B cell (primary cell): ENCODE measurements at regions not wholly inside any gene's neighbourhood (a gene's known extent, or its start where the extent isn't known, plus 50 kb on each side); places are given as distances from the start of the nearest gene placed in this dataset.

Experiments used
- ATAC-seq: fragments of 200-7000 bp; cut with Tn5 transposase; one replicate; pipeline ENCODE4 v1.10.0; 2021; ENCODE audit warnings: low read depth, mild to moderate bottlenecking, moderate number of reproducible peaks, moderate library complexity
- CTCF ChIA-PET: fragments of 350-600 bp; sonication (Branson Sonifier 250); formaldehyde crosslinking; loops from one replicate; lab custom pipeline; 2021; ENCODE audit warnings: antibody characterized with exemption, inconsistent platforms; lab: Charles Lee
- POLR2A ChIA-PET: fragments of 350-600 bp; sonication (Branson Sonifier 250); formaldehyde crosslinking; loops from one replicate; lab custom pipeline; 2021; ENCODE audit warnings: antibody characterized with exemption; lab: Charles Lee
- DNase-seq: peaks from one replicate; pipeline ENCODE4 v3.0.0; 2013
- H2AFZ ChIP-seq: 2 replicates; pipeline ENCODE4 v1.6.1; 2012; ENCODE audit warnings: mild to moderate bottlenecking, low read depth, low read length; ENCODE audit not compliant: insufficient read depth, poor library complexity, severe bottlenecking
- H3K27ac ChIP-seq, 2 donors: 1 replicate in 1 of 2; 2 replicates in 1 of 2; pipeline ENCODE4 v1.5.1; 2012 to 2013; ENCODE audit warnings: low read length in 2 of 2, mild to moderate bottlenecking in 2 of 2, moderate library complexity in 1 of 2
- H3K27me3 ChIP-seq, 4 experiments: fragments of 200-600 bp in 1 of 4; sonication (generic) in 1 of 4; replicated peaks in 1 of 4; 1 replicate in 2 of 4; 2 replicates in 2 of 4; pipeline versions ENCODE4 v1.6.1 to v1.7.0; 2013 to 2016; ENCODE audit warnings: low read length in 3 of 4, mild to moderate bottlenecking in 2 of 4, mixed read lengths in 1 of 4, moderate library complexity in 1 of 4; ENCODE audit not compliant: insufficient read depth in 4 of 4, control insufficient read depth in 3 of 4; ENCODE audit errors: control extremely low read depth in 1 of 4
- H3K36me3 ChIP-seq, 2 experiments: replicated peaks in 1 of 2; 1 replicate in 1 of 2; 2 replicates in 1 of 2; pipeline versions ENCODE4 v1.6.1 to v1.7.1; 2013; ENCODE audit warnings: low read length in 1 of 2; ENCODE audit not compliant: insufficient read depth in 2 of 2, control insufficient read depth in 1 of 2; ENCODE audit errors: control extremely low read depth in 1 of 2, extremely low read depth in 1 of 2
- H3K4me1 ChIP-seq, 2 donors: fragments of 200-600 bp in 1 of 2; sonication (generic) in 1 of 2; 1 replicate in 1 of 2; 2 replicates in 1 of 2; pipeline versions ENCODE4 v1.5.1 to v1.6.1; 2013 to 2017; ENCODE audit warnings: low read length in 2 of 2; ENCODE audit not compliant: control insufficient read depth in 2 of 2, insufficient read depth in 2 of 2
- H3K4me2 ChIP-seq: replicated peaks from 2 replicates; pipeline ENCODE3; 2012; ENCODE audit warnings: mild to moderate bottlenecking, low read depth, low read length; ENCODE audit not compliant: poor library complexity, severe bottlenecking
- H3K4me3 ChIP-seq, 5 experiments: fragments of 200-600 bp in 1 of 5; sonication (generic) in 1 of 5; 1 replicate in 3 of 5; 2 replicates in 2 of 5; pipeline versions ENCODE4 v1.5.1 to v1.7.0; 2011 to 2016; ENCODE audit warnings: low read length in 4 of 5, mild to moderate bottlenecking in 4 of 5, low read depth in 2 of 5, control low read depth in 1 of 5, moderate library complexity in 1 of 5; ENCODE audit not compliant: insufficient read depth in 1 of 5; ENCODE audit errors: control extremely low read depth in 1 of 5, extremely low read depth in 1 of 5
- H3K79me2 ChIP-seq: fragments of 200-600 bp; sonication (generic); one replicate; pipeline ENCODE4 v1.6.0; 2016; ENCODE audit warnings: low read length; ENCODE audit not compliant: control insufficient read depth, insufficient read depth
- H3K9ac ChIP-seq: fragments of 200-600 bp; sonication (generic); 2 replicates; pipeline ENCODE4 v1.6.1; 2017; ENCODE audit warnings: mild to moderate bottlenecking, low read length, moderate library complexity
- H3K9me3 ChIP-seq, 3 donors: one replicate each; pipeline versions ENCODE4 v1.6.1 to v1.7.1; 2013; ENCODE audit warnings: low read length in 2 of 3; ENCODE audit not compliant: control insufficient read depth in 2 of 3, insufficient read depth in 1 of 3; ENCODE audit errors: control extremely low read depth in 1 of 3
- H4K20me1 ChIP-seq: 2 replicates; pipeline ENCODE4 v1.6.0; 2012; ENCODE audit warnings: mild to moderate bottlenecking, low read length; ENCODE audit not compliant: insufficient read depth, control insufficient read depth, poor library complexity, severe bottlenecking
- H3K27ac Mint-ChIP-seq: one replicate; pipeline ENCODE4 v1.8.0; 2021; ENCODE audit warnings: mixed read lengths
- H3K27me3 Mint-ChIP-seq: one replicate; pipeline ENCODE4 v1.8.0; 2021; ENCODE audit warnings: mixed read lengths
- H3K4me1 Mint-ChIP-seq: one replicate; pipeline ENCODE4 v1.8.0; 2021; ENCODE audit warnings: mixed read lengths
- H3K4me3 Mint-ChIP-seq: one replicate; pipeline ENCODE4 v1.8.0; 2021; ENCODE audit warnings: mixed read lengths
- H3K9me3 Mint-ChIP-seq: one replicate; pipeline ENCODE4 v1.8.0; 2022; ENCODE audit warnings: mixed read lengths; ENCODE audit not compliant: insufficient read depth
- CTCF ChIP-seq: fragments of 200-600 bp; IDR thresholded peaks from one replicate; pipeline ENCODE4 v1.8.0; 2022; ENCODE audit warnings: antibody characterized with exemption, mild to moderate bottlenecking
- EZH2 ChIP-seq: IDR thresholded peaks from 2 replicates; pipeline ENCODE4 v1.6.1; 2012; ENCODE audit warnings: borderline replicate concordance, low read depth, mild to moderate bottlenecking, moderate library complexity, low read length; ENCODE audit not compliant: insufficient read depth, poor library complexity, severe bottlenecking
- intact Hi-C: fragments of 100-400 bp; cut with micrococcal nuclease; formaldehyde crosslinking; loops from one replicate; pipeline ENCODE4 v1.10.0; 2022

GRCh38 chr14:82342596-82342995 is 808.9 kb upstream of the SEL1L start:
- no peak for ATAC-seq
- Histone ChIP-seq H3K9me3 (peaks cover 0 to 7% (median 6%) of the 10 kb centered on the region in 3 donors), H4K20me1 (no peaks in the 10 kb centered on the region), H3K36me3 (no peaks in the 10 kb centered on the region), H3K4me3 (no peak overlapping the region), H3K4me2 (no peak overlapping the region), H3K27ac (no peak overlapping the region), H3K9ac (no peak overlapping the region), H2AFZ (no peak overlapping the region), H3K27me3 (no peaks in the 10 kb centered on the region), H3K4me1 (no peaks in the 10 kb centered on the region), H3K79me2 (no peaks in the 10 kb centered on the region)
- no peaks in the 10 kb centered on the region for H3K9me3 Mint-ChIP-seq
- ChIA-PET CTCF (no interaction called here), POLR2A (no interaction called here)
- H3K27me3 Mint-ChIP-seq: no peaks in the 10 kb centered on the region
- H3K4me3 Mint-ChIP-seq: no peak overlapping the region
- intact Hi-C loops: no loop called here
- no peaks in the 10 kb centered on the region for H3K4me1 Mint-ChIP-seq
- H3K27ac Mint-ChIP-seq: no peak overlapping the region
- no peak for DNase-seq
- TF ChIP-seq EZH2: no peak
- no peak for TF ChIP-seq CTCF

GRCh38 chr14:82345184-82345583 is 811.5 kb upstream of the SEL1L start:
- Histone ChIP-seq H3K9me3 (peaks cover 0 to 6% (median 5%) of the 10 kb centered on the region in 3 donors), H3K79me2 (no peaks in the 10 kb centered on the region), H3K4me2 (no peak overlapping the region), H4K20me1 (no peaks in the 10 kb centered on the region), H3K36me3 (no peaks in the 10 kb centered on the region), H3K27ac (no peak overlapping the region), H3K4me3 (no peak overlapping the region), H3K9ac (no peak overlapping the region), H2AFZ (no peak overlapping the region), H3K27me3 (no peaks in the 10 kb centered on the region), H3K4me1 (no peaks in the 10 kb centered on the region)
- TF ChIP-seq EZH2 (no peak), CTCF (no peak)
- ChIA-PET POLR2A (no interaction called here), CTCF (no interaction called here)
- H3K9me3 Mint-ChIP-seq: no peaks in the 10 kb centered on the region
- H3K27me3 Mint-ChIP-seq: no peaks in the 10 kb centered on the region
- H3K4me3 Mint-ChIP-seq: no peak overlapping the region
- no peak for DNase-seq
- H3K4me1 Mint-ChIP-seq: no peaks in the 10 kb centered on the region
- intact Hi-C loops: no loop called here
- H3K27ac Mint-ChIP-seq: no peak overlapping the region
- ATAC-seq: no peak
